HUES48 (cell line): ENCODE measurements at regions not wholly inside any gene's neighbourhood (a gene's known extent, or its start where the extent isn't known, plus 50 kb on each side); places are given as distances from the start of the nearest gene placed in this dataset.
"Not testable (repeated sequence)": the region's sequence is repeated elsewhere in the genome, so short reads cannot be mapped to it uniquely, and the experiment has no call there.

ENCODE experiments used
- H3K27ac ChIP-seq: one replicate; pipeline ENCODE4 v1.7.0; 2013; ENCODE audit warnings: low read depth, low read length, inconsistent platforms
- H3K27me3 ChIP-seq: 2 replicates; pipeline ENCODE4 v1.6.1; 2013; ENCODE audit warnings: mild to moderate bottlenecking, low read length; ENCODE audit not compliant: control insufficient read depth, insufficient read depth
- H3K36me3 ChIP-seq: 2 replicates; pipeline ENCODE4 v1.6.1; 2013; ENCODE audit warnings: low read length; ENCODE audit not compliant: control insufficient read depth, insufficient read depth
- H3K4me1 ChIP-seq: 2 replicates; pipeline ENCODE4 v1.6.1; 2013; ENCODE audit warnings: mild to moderate bottlenecking, low read length; ENCODE audit not compliant: control insufficient read depth, insufficient read depth
- H3K4me3 ChIP-seq: 2 replicates; pipeline ENCODE4 v1.5.1; 2013; ENCODE audit warnings: mild to moderate bottlenecking, low read depth, low read length
- H3K9ac ChIP-seq: 2 replicates; pipeline ENCODE4 v1.6.1; 2013; ENCODE audit warnings: mild to moderate bottlenecking, low read depth, low read length, moderate library complexity
- H3K9me3 ChIP-seq: 2 replicates; pipeline ENCODE4 v1.6.1; 2013; ENCODE audit warnings: low read length; ENCODE audit not compliant: control insufficient read depth, insufficient read depth

DNA sequence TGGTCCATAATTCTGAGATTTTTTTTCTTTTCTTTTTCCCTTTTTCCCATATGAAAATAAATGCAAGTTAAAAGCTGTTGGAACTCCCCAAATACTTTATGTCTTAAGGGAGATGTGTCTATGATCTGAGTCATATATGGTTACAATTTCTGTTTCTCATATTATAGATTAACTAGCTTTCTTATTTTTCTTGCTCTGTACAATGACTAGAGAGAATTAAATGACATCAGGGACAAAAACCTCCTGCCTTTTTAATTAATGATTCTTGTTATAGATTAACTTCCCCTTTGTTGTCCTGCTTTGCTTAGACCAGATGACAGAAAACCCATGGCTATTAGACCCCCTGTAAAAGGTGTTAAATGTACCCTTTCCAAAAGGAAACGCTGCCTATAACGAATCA lies 643.9 kb upstream of the NXPH2 start:
- H3K4me1 ChIP-seq, result no peaks in the 10 kb centered on the region
- no peaks in the 10 kb centered on the region for H3K9me3 ChIP-seq
- no peak overlapping the region for H3K4me3 ChIP-seq
- no peak overlapping the region for H3K9ac ChIP-seq
- no peaks in the 10 kb centered on the region for H3K36me3 ChIP-seq
- no peak overlapping the region for H3K27ac ChIP-seq
- H3K27me3 ChIP-seq, result no peaks in the 10 kb centered on the region

DNA sequence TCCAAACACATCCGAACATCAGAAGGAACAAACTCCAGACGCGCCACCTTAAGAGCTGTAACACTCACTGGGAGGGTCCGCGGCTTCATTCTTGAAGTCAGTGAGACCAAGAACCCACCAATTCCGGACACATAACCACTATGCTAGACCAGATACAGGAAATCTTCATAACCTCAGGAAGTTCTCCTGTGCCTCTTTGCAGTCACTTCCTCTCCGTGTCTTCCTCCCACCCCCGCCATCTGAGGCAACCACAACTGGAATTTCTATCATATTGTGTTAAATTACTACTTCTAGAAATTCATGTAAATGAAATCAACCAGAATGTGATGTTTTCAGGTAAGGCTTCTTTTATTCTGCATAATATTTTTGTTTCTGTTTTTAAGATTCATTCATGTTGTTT lies 631.0 kb upstream of the NXPH2 start:
- H3K36me3 ChIP-seq, result no peaks in the 10 kb centered on the region
- H3K4me1 ChIP-seq, result no peaks in the 10 kb centered on the region
- H3K27me3 ChIP-seq, result no peaks in the 10 kb centered on the region
- no peak overlapping the region for H3K27ac ChIP-seq
- no peak overlapping the region for H3K9ac ChIP-seq
- no peak overlapping the region for H3K4me3 ChIP-seq
- H3K9me3 ChIP-seq, result peaks cover 12% of the 10 kb centered on the region; the same call in 1 of the 2 replicates

- H3K4me3 ChIP-seq, H3K36me3 ChIP-seq, H3K27me3 ChIP-seq, H3K4me1 ChIP-seq, H3K9ac ChIP-seq, H3K9me3 ChIP-seq, H3K27ac ChIP-seq: not testable (repeated sequence)
Measured at GRCh38 chr2:139410833-139411174, 630.6 kb upstream of the NXPH2 start.

DNA sequence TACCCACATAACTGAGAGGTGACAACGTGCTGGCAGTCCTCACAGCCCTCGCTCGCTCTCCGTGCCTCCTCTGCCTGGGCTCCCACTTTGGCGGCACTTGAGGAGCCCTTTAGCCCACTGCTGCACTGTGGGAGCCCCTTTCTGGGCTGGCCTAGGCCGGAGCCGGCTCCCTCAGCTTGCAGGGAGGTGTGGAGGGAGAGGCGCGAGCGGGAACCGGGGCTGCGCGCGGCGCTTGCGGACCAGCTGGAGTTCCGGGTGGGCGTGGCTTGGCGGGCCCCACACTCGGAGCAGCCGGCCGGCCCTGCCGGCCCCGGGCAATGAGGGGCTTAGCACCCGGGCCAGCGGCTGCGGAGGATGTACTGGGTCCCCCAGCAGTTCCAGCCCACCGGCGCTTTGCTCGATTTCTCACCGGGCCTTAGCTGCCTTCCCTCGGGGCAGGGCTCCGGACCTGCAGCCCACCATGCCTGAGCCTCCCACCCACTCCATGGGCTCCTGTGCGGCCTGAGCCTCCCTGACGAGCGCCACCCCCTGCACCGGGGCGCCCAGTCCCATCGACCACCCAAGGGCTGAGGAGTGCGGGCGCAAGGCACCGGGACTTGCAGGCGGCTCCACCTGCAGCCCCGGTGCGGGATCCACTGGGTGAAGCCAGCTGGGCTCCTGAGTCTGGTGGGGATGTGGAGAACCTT lies 630.1 kb upstream of the NXPH2 start:
- not testable (repeated sequence) for H3K4me3 ChIP-seq, H3K9ac ChIP-seq, H3K27me3 ChIP-seq, H3K27ac ChIP-seq, H3K36me3 ChIP-seq, H3K4me1 ChIP-seq, H3K9me3 ChIP-seq

GRCh38 chr2:139409212-139409611 lies 629.0 kb upstream of the NXPH2 start:
- no peaks in the 10 kb centered on the region for H3K27me3 ChIP-seq
- no peaks in the 10 kb centered on the region for H3K9me3 ChIP-seq
- no peak overlapping the region for H3K4me3 ChIP-seq
- H3K4me1 ChIP-seq, result no peaks in the 10 kb centered on the region
- H3K27ac ChIP-seq, result no peak overlapping the region
- H3K9ac ChIP-seq, result no peak overlapping the region
- no peaks in the 10 kb centered on the region for H3K36me3 ChIP-seq

- H3K4me3 ChIP-seq, result no peak overlapping the region
- no peaks in the 10 kb centered on the region for H3K27me3 ChIP-seq
- H3K36me3 ChIP-seq, result no peaks in the 10 kb centered on the region
- no peak overlapping the region for H3K27ac ChIP-seq
- H3K9ac ChIP-seq, result no peak overlapping the region
- H3K9me3 ChIP-seq, result no peaks in the 10 kb centered on the region
- no peaks in the 10 kb centered on the region for H3K4me1 ChIP-seq
Measured at GRCh38 chr2:139403948-139404347, 623.8 kb upstream of the NXPH2 start.

DNA sequence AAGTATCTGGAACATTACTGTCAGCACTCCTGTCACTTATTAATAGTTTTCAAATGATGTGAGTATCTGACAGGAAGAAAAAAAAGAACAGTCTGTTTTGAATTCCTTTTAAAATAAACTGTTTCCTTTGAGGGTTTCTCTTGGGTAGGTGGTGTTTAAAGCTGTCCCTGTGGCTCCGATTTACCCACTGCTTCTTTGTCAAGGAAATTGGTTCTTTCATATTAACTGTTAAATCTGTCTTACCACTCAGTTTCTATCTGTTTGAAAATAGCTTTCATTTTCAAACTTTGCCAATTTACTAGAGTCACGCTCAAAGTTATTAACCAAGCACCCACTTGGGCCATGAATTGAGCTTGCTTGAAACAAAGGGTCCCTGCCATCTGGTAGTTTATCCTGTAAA lies 614.6 kb upstream of the NXPH2 start:
- Histone ChIP-seq H3K4me1 (no peaks in the 10 kb centered on the region), H3K9me3 (no peaks in the 10 kb centered on the region), H3K36me3 (no peaks in the 10 kb centered on the region), H3K27me3 (no peaks in the 10 kb centered on the region), H3K27ac (no peak overlapping the region), H3K9ac (no peak overlapping the region), H3K4me3 (no peak overlapping the region)

DNA sequence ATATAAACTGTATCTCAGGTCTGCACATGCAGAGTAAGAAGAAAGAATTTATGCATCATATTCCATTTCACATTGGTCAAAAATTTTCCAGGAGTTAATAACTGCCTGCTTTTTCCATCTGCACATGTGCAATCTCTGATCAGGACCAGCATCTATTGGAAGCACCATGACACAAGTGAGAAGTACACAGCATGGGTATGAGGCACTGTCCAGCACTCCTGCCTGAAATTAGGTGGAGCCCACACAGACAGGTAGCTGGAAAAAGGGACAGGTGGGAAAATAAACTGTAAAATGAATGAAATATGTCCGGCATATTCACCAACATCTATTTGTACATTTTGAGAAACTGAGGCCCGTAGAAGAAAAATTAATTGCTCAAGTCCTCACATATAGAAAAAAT lies 609.2 kb upstream of the NXPH2 start:
- H3K4me3 ChIP-seq, result no peak overlapping the region
- H3K9me3 ChIP-seq, result no peaks in the 10 kb centered on the region
- no peaks in the 10 kb centered on the region for H3K27me3 ChIP-seq
- no peaks in the 10 kb centered on the region for H3K36me3 ChIP-seq
- H3K9ac ChIP-seq, result no peak overlapping the region
- no peak overlapping the region for H3K27ac ChIP-seq
- no peaks in the 10 kb centered on the region for H3K4me1 ChIP-seq

- Histone ChIP-seq H3K36me3 (no peaks in the 10 kb centered on the region), H3K9ac (no peak overlapping the region), H3K4me3 (no peak overlapping the region), H3K9me3 (no peaks in the 10 kb centered on the region), H3K27me3 (no peaks in the 10 kb centered on the region), H3K27ac (no peak overlapping the region), H3K4me1 (no peaks in the 10 kb centered on the region)
Measured at GRCh38 chr2:139386401-139386800, 606.2 kb upstream of the NXPH2 start.

DNA sequence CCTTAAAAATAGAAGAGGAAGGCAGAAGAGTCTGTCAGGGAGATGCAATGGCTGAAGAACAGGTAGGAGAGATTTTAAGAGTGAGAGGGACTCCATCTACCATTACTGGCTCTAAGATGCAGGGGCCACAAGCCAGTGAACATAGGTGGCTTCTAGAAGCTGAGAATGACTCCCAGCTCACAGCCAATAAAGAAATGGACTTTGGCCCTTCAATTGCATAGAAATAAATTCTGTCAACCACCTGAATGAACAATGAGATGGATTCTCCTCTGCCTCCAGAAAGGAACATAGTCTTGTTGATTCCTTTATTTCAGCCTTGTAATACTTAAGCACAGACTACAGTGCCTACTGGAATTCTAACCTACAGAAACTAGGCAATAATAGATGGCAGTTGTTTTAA lies 603.3 kb upstream of the NXPH2 start:
- Histone ChIP-seq H3K4me3 (no peak overlapping the region), H3K36me3 (no peaks in the 10 kb centered on the region), H3K9me3 (no peaks in the 10 kb centered on the region), H3K4me1 (no peaks in the 10 kb centered on the region), H3K27ac (no peak overlapping the region), H3K9ac (no peak overlapping the region), H3K27me3 (no peaks in the 10 kb centered on the region)

- H3K36me3 ChIP-seq, result no peaks in the 10 kb centered on the region
- H3K27ac ChIP-seq, result no peak overlapping the region
- no peak overlapping the region for H3K9ac ChIP-seq
- no peak overlapping the region for H3K4me3 ChIP-seq
- H3K4me1 ChIP-seq, result no peaks in the 10 kb centered on the region
- no peaks in the 10 kb centered on the region for H3K27me3 ChIP-seq
- H3K9me3 ChIP-seq, result no peaks in the 10 kb centered on the region
Measured at GRCh38 chr2:139380051-139380450, 599.9 kb upstream of the NXPH2 start.

GRCh38 chr2:139378373-139378772 lies 598.2 kb upstream of the NXPH2 start:
- H3K27ac ChIP-seq, result no peak overlapping the region
- no peaks in the 10 kb centered on the region for H3K9me3 ChIP-seq
- H3K4me1 ChIP-seq, result peaks cover 9% of the 10 kb centered on the region; the same call in 1 of the 2 replicates
- no peak overlapping the region for H3K9ac ChIP-seq
- no peaks in the 10 kb centered on the region for H3K36me3 ChIP-seq
- H3K4me3 ChIP-seq, result no peak overlapping the region
- H3K27me3 ChIP-seq, result no peaks in the 10 kb centered on the region
